ENCODE measurements at regions not wholly inside any gene's neighbourhood (a gene's known extent, or its start where the extent isn't known, plus 50 kb on each side); places are given as distances from the start of the nearest gene placed in this dataset.

DNA sequence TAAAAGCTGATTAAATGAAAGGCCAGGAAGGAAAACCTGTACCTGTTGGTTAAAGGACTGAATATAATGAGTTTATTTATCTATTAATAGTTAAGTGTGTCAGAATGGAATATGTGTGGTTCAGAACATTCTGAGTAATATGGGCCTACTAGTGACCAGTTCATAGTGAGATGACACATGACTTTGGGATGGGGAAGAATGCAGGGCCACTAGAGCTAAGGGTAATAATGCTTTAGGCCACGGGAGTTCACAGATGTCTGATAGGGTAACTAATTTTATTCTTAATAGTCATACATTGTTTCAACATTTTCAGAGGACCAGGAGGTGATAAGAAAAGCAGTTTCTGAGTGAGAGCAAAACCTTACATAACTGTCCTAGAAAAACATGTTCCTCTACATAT lies 247.8 kb upstream of the OR4E1 start:
- Histone ChIP-seq H3K27ac (no peak overlapping the region), H3K36me3 (no peaks in the 10 kb centered on the region), H3K4me3 (no peak overlapping the region), H3K9me3 (no peaks in the 10 kb centered on the region), H3K4me1 (peaks cover 0 to 5% (median 0%) of the 10 kb centered on the region in 4 donors), H3K27me3 (no peaks in the 10 kb centered on the region)
- TF ChIP-seq, protein P1, sequence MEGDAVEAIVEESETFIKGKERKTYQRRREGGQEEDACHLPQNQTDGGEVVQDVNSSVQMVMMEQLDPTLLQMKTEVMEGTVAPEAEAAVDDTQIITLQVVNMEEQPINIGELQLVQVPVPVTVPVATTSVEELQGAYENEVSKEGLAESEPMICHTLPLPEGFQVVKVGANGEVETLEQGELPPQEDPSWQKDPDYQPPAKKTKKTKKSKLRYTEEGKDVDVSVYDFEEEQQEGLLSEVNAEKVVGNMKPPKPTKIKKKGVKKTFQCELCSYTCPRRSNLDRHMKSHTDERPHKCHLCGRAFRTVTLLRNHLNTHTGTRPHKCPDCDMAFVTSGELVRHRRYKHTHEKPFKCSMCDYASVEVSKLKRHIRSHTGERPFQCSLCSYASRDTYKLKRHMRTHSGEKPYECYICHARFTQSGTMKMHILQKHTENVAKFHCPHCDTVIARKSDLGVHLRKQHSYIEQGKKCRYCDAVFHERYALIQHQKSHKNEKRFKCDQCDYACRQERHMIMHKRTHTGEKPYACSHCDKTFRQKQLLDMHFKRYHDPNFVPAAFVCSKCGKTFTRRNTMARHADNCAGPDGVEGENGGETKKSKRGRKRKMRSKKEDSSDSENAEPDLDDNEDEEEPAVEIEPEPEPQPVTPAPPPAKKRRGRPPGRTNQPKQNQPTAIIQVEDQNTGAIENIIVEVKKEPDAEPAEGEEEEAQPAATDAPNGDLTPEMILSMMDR (IDR thresholded peaks at IDR 0.05) = no peak
- TF ChIP-seq EP300 (IDR thresholded peaks at IDR 0.05; ENCODE audit: low read depth) (no peak), POLR2A (IDR thresholded peaks at IDR 0.05) (no peak), POLR2AphosphoS5 (IDR thresholded peaks at IDR 0.05) (no peak)
- 32 to 92% methylated on average over 1 of the region's 1 CpG for WGBS, 2 donors (ENCODE audit: low coverage in 1 of 2)
- intact Hi-C loops (cut with DNase I; ENCODE audit: low total_unique reads) = no loop called here
- in situ Hi-C loops (cut with MboI; ENCODE audit: low pct_ligation_motif_present in 1 of 4, low pct_unique_long_range_greater_than_20kb in 1 of 4, low sequenced_read_pairs in 3 of 4) = no loop called here
- DNase-seq = no peak

DNA sequence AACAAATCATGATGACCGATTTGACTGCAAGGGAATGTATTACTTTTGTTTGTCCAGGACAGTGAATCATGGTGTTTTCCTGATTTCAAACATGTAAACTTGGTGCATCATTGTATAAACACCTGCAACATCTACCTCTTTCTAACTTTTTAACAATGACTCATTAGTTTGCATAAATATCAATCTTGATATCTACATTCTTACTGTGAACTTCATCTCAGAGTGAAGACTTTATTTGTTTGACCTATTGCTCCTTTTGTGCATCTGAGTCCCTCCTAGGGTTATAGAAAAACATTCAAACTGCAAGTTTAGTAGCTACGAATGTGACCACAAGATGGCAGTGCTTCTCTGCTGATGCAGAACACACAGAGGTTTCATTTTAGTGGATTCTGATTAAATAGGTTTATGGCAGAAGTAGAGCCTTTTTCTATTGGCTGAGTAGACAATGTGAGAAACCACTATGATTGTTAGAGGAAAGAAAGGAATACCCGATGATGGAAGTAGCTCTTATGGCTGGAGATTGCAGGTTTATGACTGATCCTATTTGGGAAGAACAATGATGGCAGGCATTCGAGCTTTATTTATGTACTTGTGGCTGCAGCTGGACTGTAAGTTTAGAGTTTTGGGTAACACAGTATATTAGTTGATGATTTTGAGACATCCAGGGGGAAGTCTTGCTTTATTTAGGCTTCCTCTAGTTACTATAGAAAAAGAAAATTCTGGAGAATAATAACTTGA lies 244.2 kb upstream of the OR4E1 start:
- Histone ChIP-seq H3K36me3 (no peaks in the 10 kb centered on the region), H3K9me3 (no peaks in the 10 kb centered on the region), H3K4me1 (peaks cover 0 to 17% (median 2%) of the 10 kb centered on the region in 4 donors), H3K27me3 (no peaks in the 10 kb centered on the region), H3K4me3 (no peak overlapping the region), H3K27ac (no peak overlapping the region)
- in situ Hi-C loops (cut with MboI; ENCODE audit: low pct_ligation_motif_present in 1 of 4, low pct_unique_long_range_greater_than_20kb in 1 of 4, low sequenced_read_pairs in 3 of 4) = no loop called here
- 0 to 11% methylated on average over 3 to 4 of the region's 4 CpGs for WGBS, 2 donors (ENCODE audit: low coverage in 1 of 2)
- peak; percentile 28 for DNase-seq
- intact Hi-C loops (cut with DNase I; ENCODE audit: low total_unique reads) = no loop called here
- TF ChIP-seq EP300 (IDR thresholded peaks at IDR 0.05; ENCODE audit: low read depth) = no peak
- TF ChIP-seq, protein P1 (IDR thresholded peaks at IDR 0.05) = peak; percentile 41 to 64 (median 63)
- no peak for TF ChIP-seq POLR2A (IDR thresholded peaks at IDR 0.05)
- TF ChIP-seq POLR2AphosphoS5 (IDR thresholded peaks at IDR 0.05) = no peak

DNA sequence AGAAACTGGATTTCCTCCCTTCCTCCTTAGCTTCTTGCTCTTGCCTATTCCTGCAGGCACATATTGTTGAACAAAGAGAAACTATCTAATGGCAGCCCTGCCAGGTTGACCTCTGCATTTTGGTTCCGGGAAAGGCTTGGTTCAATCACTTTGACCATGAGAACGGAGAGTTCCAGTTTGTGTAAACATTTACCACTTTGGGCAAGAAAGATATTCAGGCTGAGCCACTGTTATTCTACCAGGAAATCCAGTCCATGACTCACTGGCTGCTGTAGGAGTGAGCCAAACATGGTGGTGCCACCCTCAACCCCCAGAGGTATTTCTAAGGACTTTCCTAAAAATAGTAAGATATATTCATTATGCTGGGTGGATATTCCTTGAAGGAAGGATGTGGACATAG lies 242.2 kb upstream of the OR4E1 start:
- Histone ChIP-seq H3K36me3 (no peaks in the 10 kb centered on the region), H3K27me3 (no peaks in the 10 kb centered on the region), H3K4me3 (no peak overlapping the region), H3K4me1 (peaks cover 0 to 17% (median 2%) of the 10 kb centered on the region in 4 donors), H3K9me3 (no peaks in the 10 kb centered on the region), H3K27ac (peak overlapping the region in 3 of 4 donors; percentile 22 to 50 (median 24))
- intact Hi-C loops (cut with DNase I; ENCODE audit: low total_unique reads) = no loop called here
- 37% methylated on average over 2 of the region's 2 CpGs; no CpG with 5 or more reads in 1 of the 2 donors for WGBS, 2 donors (ENCODE audit: low coverage in 1 of 2)
- no peak for TF ChIP-seq POLR2AphosphoS5 (IDR thresholded peaks at IDR 0.05)
- TF ChIP-seq EP300 (IDR thresholded peaks at IDR 0.05; ENCODE audit: low read depth) = no peak
- TF ChIP-seq POLR2A (IDR thresholded peaks at IDR 0.05) = no peak
- TF ChIP-seq, protein P1 (IDR thresholded peaks at IDR 0.05) = no peak
- in situ Hi-C loops (cut with MboI; ENCODE audit: low pct_ligation_motif_present in 1 of 4, low pct_unique_long_range_greater_than_20kb in 1 of 4, low sequenced_read_pairs in 3 of 4) = no loop called here
- DNase-seq = no peak

DNA sequence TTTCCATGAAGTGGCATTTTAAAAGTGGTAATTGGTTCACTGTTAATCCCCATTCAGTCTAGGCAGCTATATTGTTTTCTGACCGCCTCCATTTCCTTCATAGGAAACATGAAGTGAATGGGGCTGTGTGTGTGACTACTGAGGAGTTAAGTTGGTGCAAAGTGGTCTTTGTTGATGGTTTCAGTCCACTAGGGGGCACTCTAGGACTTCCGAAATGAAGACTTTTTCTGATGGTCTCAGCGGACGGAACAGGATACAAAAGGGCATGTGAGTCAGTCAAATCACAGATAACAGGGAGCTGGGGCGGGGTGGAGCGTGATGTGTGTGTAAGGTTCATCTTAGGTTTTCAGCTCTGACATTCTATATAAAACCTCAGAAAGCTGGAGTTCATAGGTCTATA lies 240.1 kb upstream of the OR4E1 start:
- Histone ChIP-seq H3K4me1 (peaks cover 0 to 17% (median 2%) of the 10 kb centered on the region in 4 donors), H3K27me3 (peaks cover 4% of the 10 kb centered on the region), H3K27ac (no peak overlapping the region), H3K9me3 (no peaks in the 10 kb centered on the region), H3K36me3 (no peaks in the 10 kb centered on the region), H3K4me3 (no peak overlapping the region)
- intact Hi-C loops (cut with DNase I; ENCODE audit: low total_unique reads) (no loop called here), in situ Hi-C loops (cut with MboI; ENCODE audit: low pct_ligation_motif_present in 1 of 4, low pct_unique_long_range_greater_than_20kb in 1 of 4, low sequenced_read_pairs in 3 of 4) (no loop called here)
- 21 to 27% methylated on average over 3 to 6 of the region's 6 CpGs for WGBS, 2 donors (ENCODE audit: low coverage in 1 of 2)
- TF ChIP-seq, protein P1 (IDR thresholded peaks at IDR 0.05) = peak; percentile 42 to 52 (median 48)
- TF ChIP-seq EP300 (IDR thresholded peaks at IDR 0.05; ENCODE audit: low read depth) (no peak), POLR2A (IDR thresholded peaks at IDR 0.05) (no peak), POLR2AphosphoS5 (IDR thresholded peaks at IDR 0.05) (no peak)
- peak; percentile 56 for DNase-seq
